HG03025 (cell line): ENCODE measurements at regions not wholly inside any gene's neighbourhood (a gene's known extent, or its start where the extent isn't known, plus 50 kb on each side); places are given as distances from the start of the nearest gene placed in this dataset.

ENCODE experiments used
- ATAC-seq: cut with Tn5 transposase; IDR thresholded peaks from one replicate; pipeline ENCODE4 v1.9.1; 2021; ENCODE audit warnings: mild to moderate bottlenecking, moderate library complexity; ENCODE audit not compliant: unreplicated experiment, low FRiP score

- ATAC-seq = no peak
These were observed 156.4 kb downstream of the OMA1 start for GRCh38 chr1:58390091-58390490.

- no peak for ATAC-seq
These were observed 166.2 kb downstream of the OMA1 start for GRCh38 chr1:58380345-58380744.

GRCh38 chr1:58367217-58367616, 179.3 kb downstream of the OMA1 start:
- ATAC-seq = no peak

- no peak for ATAC-seq
These were observed 181.2 kb downstream of the OMA1 start for GRCh38 chr1:58365328-58365727.

GRCh38 chr1:58363585-58363984, 182.9 kb downstream of the OMA1 start:
- ATAC-seq = no peak

- no peak for ATAC-seq
These were observed 185.4 kb downstream of the OMA1 start for GRCh38 chr1:58361134-58361533.

GRCh38 chr1:58358346-58358745, 188.2 kb downstream of the OMA1 start:
- no peak for ATAC-seq

GRCh38 chr1:58356402-58356801, 190.1 kb downstream of the OMA1 start:
- no peak for ATAC-seq

- ATAC-seq = no peak
These were observed 193.4 kb downstream of the OMA1 start for GRCh38 chr1:58353168-58353567.

GRCh38 chr1:58352476-58353092, 193.9 kb downstream of the OMA1 start:
- ATAC-seq = no peak

- no peak for ATAC-seq
These were observed 200.5 kb downstream of the OMA1 start for GRCh38 chr1:58346036-58346355.

GRCh38 chr1:58345215-58346035, 201.1 kb downstream of the OMA1 start:
- ATAC-seq = no peak

- no peak for ATAC-seq
These were observed 206.3 kb downstream of the OMA1 start for GRCh38 chr1:58340185-58340584.

- ATAC-seq = no peak
These were observed 208.4 kb downstream of the OMA1 start for GRCh38 chr1:58338081-58338480.

- no peak for ATAC-seq
These were observed 213.0 kb downstream of the OMA1 start for GRCh38 chr1:58333511-58333910.

- ATAC-seq = no peak
These were observed 215.4 kb downstream of the OMA1 start for GRCh38 chr1:58331156-58331555.

GRCh38 chr1:58325866-58326265, 220.7 kb downstream of the OMA1 start:
- no peak for ATAC-seq

- no peak for ATAC-seq
These were observed 222.0 kb downstream of the OMA1 start for GRCh38 chr1:58324558-58324957.

GRCh38 chr1:58318157-58319005, 228.1 kb downstream of the OMA1 start:
- ATAC-seq = no peak

- no peak for ATAC-seq
These were observed 228.8 kb downstream of the OMA1 start for GRCh38 chr1:58317694-58318093.

GRCh38 chr1:58317086-58317485, 229.4 kb downstream of the OMA1 start:
- ATAC-seq = no peak
